ENCODE measurements at regions not wholly inside any gene's neighbourhood (a gene's known extent, or its start where the extent isn't known, plus 50 kb on each side); places are given as distances from the start of the nearest gene placed in this dataset.

DNA sequence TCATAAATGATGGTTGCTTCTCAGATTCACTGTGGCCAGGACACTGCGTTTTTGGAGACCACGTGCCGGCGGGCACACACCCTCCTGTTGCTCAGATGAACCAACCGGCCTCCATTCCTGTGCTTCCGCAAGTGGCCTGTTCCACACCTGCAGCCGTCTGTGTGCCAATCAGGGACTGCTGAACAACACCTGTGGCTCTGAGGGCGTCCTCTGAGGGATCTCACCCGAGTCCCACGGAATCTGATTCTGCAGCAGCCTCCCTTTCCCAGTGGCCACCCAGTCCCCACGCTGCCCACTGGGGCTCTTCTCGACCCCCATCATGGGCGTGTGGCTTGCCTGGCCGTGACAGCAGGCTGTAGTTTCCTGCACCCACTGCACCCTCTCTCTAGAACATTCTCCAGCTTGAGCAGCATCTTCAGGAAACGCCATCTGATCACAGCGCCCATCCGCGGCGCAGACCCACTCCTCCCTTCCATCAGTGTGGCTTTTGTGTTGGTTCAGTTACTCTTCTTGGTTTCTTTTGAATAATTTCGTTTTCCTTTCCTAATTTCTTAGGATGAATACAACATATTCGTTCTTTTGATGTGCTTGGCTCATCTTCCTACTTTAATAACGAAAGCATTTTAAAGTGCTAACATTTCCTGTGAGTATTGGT lies 65.1 kb upstream of the SLC22A11 start:
- H3K27me3 Mint-ChIP-seq (ENCODE audit: unreplicated experiment) = peaks cover 4% of the 10 kb centered on the region
- H3K27ac Mint-ChIP-seq (ENCODE audit: unreplicated experiment) = no peak overlapping the region
- DNase-seq = no peak
- H3K4me3 Mint-ChIP-seq (ENCODE audit: unreplicated experiment) = peak overlapping the region; percentile 47
- H3K4me1 Mint-ChIP-seq (ENCODE audit: low read depth, unreplicated experiment) = peaks cover 13% of the 10 kb centered on the region
- peaks cover 5% of the 10 kb centered on the region for H3K36me3 Mint-ChIP-seq (ENCODE audit: unreplicated experiment)
- H3K9me3 Mint-ChIP-seq (ENCODE audit: unreplicated experiment) = peaks cover 2% of the 10 kb centered on the region
- no peak for TF ChIP-seq CTCF (IDR thresholded peaks at IDR 0.05; ENCODE audit: partially characterized antibody, unreplicated experiment)

DNA sequence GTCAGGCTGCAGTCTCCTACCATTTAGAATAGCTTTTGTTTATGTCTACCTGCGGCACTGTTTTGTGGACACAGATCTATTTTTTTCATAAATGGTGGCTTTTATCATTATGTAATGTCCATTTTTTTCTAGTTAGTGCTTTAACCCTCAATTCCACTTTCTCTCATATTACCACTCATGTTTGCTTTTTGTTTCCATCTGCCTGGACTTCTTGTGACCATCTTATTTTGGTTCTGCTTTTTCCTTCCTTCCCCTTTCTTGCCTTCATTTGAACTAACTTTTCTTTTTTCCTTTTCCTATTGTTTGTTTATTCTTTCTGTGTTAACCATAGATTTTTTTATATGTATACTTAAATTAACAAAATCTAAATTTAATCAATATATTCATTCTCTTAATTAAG lies 63.2 kb upstream of the SLC22A11 start:
- DNase-seq = no peak
- H3K4me3 Mint-ChIP-seq (ENCODE audit: unreplicated experiment) = no peak overlapping the region
- no peak overlapping the region for H3K27ac Mint-ChIP-seq (ENCODE audit: unreplicated experiment)
- peaks cover 4% of the 10 kb centered on the region for H3K27me3 Mint-ChIP-seq (ENCODE audit: unreplicated experiment)
- H3K36me3 Mint-ChIP-seq (ENCODE audit: unreplicated experiment) = peaks cover 5% of the 10 kb centered on the region
- no peak for TF ChIP-seq CTCF (IDR thresholded peaks at IDR 0.05; ENCODE audit: partially characterized antibody, unreplicated experiment)
- peaks cover 5% of the 10 kb centered on the region for H3K4me1 Mint-ChIP-seq (ENCODE audit: low read depth, unreplicated experiment)
- H3K9me3 Mint-ChIP-seq (ENCODE audit: unreplicated experiment) = peaks cover 2% of the 10 kb centered on the region

GRCh38 chr11:64498136-64498535 lies 57.6 kb upstream of the SLC22A11 start:
- Mint-ChIP-seq H3K4me3 (ENCODE audit: unreplicated experiment) (no peak overlapping the region), H3K27ac (ENCODE audit: unreplicated experiment) (no peak overlapping the region), H3K36me3 (ENCODE audit: unreplicated experiment) (no peaks in the 10 kb centered on the region), H3K27me3 (ENCODE audit: unreplicated experiment) (no peaks in the 10 kb centered on the region), H3K4me1 (ENCODE audit: low read depth, unreplicated experiment) (no peaks in the 10 kb centered on the region), H3K9me3 (ENCODE audit: unreplicated experiment) (no peaks in the 10 kb centered on the region)
- TF ChIP-seq CTCF (IDR thresholded peaks at IDR 0.05; ENCODE audit: partially characterized antibody, unreplicated experiment) = no peak
- no peak for DNase-seq

DNA sequence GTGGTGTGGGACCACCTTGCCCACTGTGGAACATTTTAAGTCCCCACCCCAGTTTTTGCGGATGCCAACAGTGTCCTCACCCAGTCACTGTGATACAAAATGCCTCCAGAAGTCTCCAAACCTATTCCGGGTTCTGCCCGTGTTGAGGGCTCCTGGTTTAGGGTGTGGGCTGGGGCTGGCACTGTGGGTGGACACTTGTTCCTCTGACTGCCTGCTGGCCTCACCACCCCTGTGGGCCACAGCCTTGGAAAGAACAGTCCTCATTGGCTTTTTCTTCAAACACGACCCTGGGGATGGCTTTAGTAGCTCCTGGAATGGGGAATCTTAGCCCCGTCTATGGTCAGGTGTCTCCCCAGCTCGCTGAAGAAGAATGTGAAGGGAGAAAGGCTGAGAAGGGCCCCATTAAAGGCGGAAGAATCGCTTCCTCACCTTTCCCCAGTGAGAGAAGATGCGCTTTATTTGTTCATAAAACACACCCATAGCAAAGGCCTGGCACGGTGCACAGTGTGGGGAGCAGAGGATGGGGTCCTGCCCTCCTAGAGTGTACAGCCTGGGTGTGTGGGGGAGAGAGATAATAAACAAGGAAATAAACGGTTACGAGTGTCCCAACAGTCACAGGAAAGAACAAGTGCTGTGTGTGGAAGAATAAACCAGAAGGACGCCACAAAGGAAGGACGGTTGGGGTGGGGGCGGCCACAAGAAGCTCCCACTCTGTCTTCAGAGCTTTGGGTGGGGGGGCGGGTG lies 56.3 kb upstream of the SLC22A11 start:
- Mint-ChIP-seq H3K4me1 (ENCODE audit: low read depth, unreplicated experiment) (no peaks in the 10 kb centered on the region), H3K9me3 (ENCODE audit: unreplicated experiment) (no peaks in the 10 kb centered on the region), H3K4me3 (ENCODE audit: unreplicated experiment) (no peak overlapping the region), H3K36me3 (ENCODE audit: unreplicated experiment) (peaks cover 2% of the 10 kb centered on the region), H3K27ac (ENCODE audit: unreplicated experiment) (no peak overlapping the region), H3K27me3 (ENCODE audit: unreplicated experiment) (no peaks in the 10 kb centered on the region)
- no peak for TF ChIP-seq CTCF (IDR thresholded peaks at IDR 0.05; ENCODE audit: partially characterized antibody, unreplicated experiment)
- no peak for DNase-seq

Measured in glutamatergic neuron (in vitro differentiated cells).